ENCODE measurements at regions not wholly inside any gene's neighbourhood (a gene's known extent, or its start where the extent isn't known, plus 50 kb on each side); places are given as distances from the start of the nearest gene placed in this dataset.

- no peak for TF ChIP-seq MAX (IDR thresholded peaks at IDR 0.05; ENCODE audit: low read depth, low read length)
- TF ChIP-seq HDGF (IDR thresholded peaks at IDR 0.05): no peak
- ChIA-PET POLR2A (no interaction called here), CTCF (interaction anchor here (1.7 to 3.0 kb wide), 3 partner anchors 12 to 87 kb away, joined by 3 to 26 read pairs (median 9); no protein-coding TSS in a partner anchor), SMC1A (ENCODE audit: uncharacterized antibody, unreplicated experiment) (interaction anchor here (3.5 kb wide), 1 partner anchor 87 kb away, joined by 27 read pairs; no protein-coding TSS in a partner anchor), RAD21 (ENCODE audit: unreplicated experiment) (no interaction called here)
- WGBS (ENCODE audit: insufficient coverage, insufficient replicate concordance, low lambda C conversion rate, missing lambda C conversion rate): 48% methylated on average over 3 of the region's 3 CpGs
- no TSS peak for BruUV-seq (replicated peaks)
- in situ Hi-C loops (cut with MboI): no loop called here
- H2AFZ ChIP-seq (ENCODE audit: control insufficient read depth, low read depth, low read length): no peak overlapping the region
- H3K79me2 ChIP-seq (ENCODE audit: control insufficient read depth, insufficient read depth, low read length): no peaks in the 10 kb centered on the region
- DNase-seq (ENCODE audit: low read depth, low spot score) (no peak), FAIRE-seq (no peak), ATAC-seq (no peak)
- no peaks in the 10 kb centered on the region for H3K9me3 ChIP-seq (replicated peaks; ENCODE audit: control insufficient read depth, insufficient read depth, low read length)
- no peaks in the 10 kb centered on the region for H3K27me3 ChIP-seq (replicated peaks in 1 of 2; ENCODE audit: control insufficient read depth in 2 of 2, insufficient read depth in 2 of 2, low read length in 1 of 2)
- no peaks in the 10 kb centered on the region for H3K4me1 ChIP-seq (ENCODE audit: control insufficient read depth, insufficient read depth, low read length)
- H3K27ac ChIP-seq (ENCODE audit: control insufficient read depth, insufficient read depth): no peak overlapping the region
- intact Hi-C loops (cut with micrococcal nuclease; ENCODE audit: unreplicated experiment): no loop called here
- no peaks in the 10 kb centered on the region for H4K20me1 ChIP-seq (ENCODE audit: control insufficient read depth, insufficient read depth)
- H3K4me2 ChIP-seq (ENCODE audit: control insufficient read depth, insufficient read depth): no peak overlapping the region
- H3K4me3 ChIP-seq: no peak overlapping the region
- no peaks in the 10 kb centered on the region for H3K36me3 ChIP-seq (ENCODE audit: control insufficient read depth in 2 of 2, insufficient read depth in 2 of 2, low read length in 1 of 2)
- no peak overlapping the region for H3K9ac ChIP-seq (ENCODE audit: control insufficient read depth, insufficient read depth, low read length)
These were observed 118.7 kb upstream of the PTPRG start for GRCh38 chr3:61442696-61443095.

GRCh38 chr3:61443886-61444285 is 117.5 kb upstream of the PTPRG start:
- ChIA-PET RAD21 (ENCODE audit: unreplicated experiment) (interaction anchor here (1.2 to 2.0 kb wide), 3 partner anchors 10 to 86 kb away, joined by 3 to 18 read pairs (median 5); no protein-coding TSS in a partner anchor), CTCF (interaction anchor here (0.6 to 3.0 kb wide), 10 partner anchors 11 to 749 kb away, joined by 3 to 26 read pairs (median 5); no protein-coding TSS in a partner anchor), SMC1A (ENCODE audit: uncharacterized antibody, unreplicated experiment) (interaction anchor here (1.2 to 3.5 kb wide), 5 partner anchors 10 to 121 kb away, joined by 3 to 27 read pairs (median 8); no protein-coding TSS in a partner anchor), POLR2A (interaction anchor here (0.6 kb wide), 1 partner anchor 419 kb away, joined by 4 read pairs; no protein-coding TSS in a partner anchor)
- Histone ChIP-seq H3K79me2 (ENCODE audit: control insufficient read depth, insufficient read depth, low read length) (no peaks in the 10 kb centered on the region), H4K20me1 (ENCODE audit: control insufficient read depth, insufficient read depth) (no peaks in the 10 kb centered on the region), H3K36me3 (ENCODE audit: control insufficient read depth in 2 of 2, insufficient read depth in 2 of 2, low read length in 1 of 2) (no peaks in the 10 kb centered on the region), H3K27me3 (replicated peaks in 1 of 2; ENCODE audit: control insufficient read depth in 2 of 2, insufficient read depth in 2 of 2, low read length in 1 of 2) (no peaks in the 10 kb centered on the region), H2AFZ (ENCODE audit: control insufficient read depth, low read depth, low read length) (no peak overlapping the region), H3K4me1 (ENCODE audit: control insufficient read depth, insufficient read depth, low read length) (no peaks in the 10 kb centered on the region), H3K9me3 (replicated peaks; ENCODE audit: control insufficient read depth, insufficient read depth, low read length) (no peaks in the 10 kb centered on the region), H3K9ac (ENCODE audit: control insufficient read depth, insufficient read depth, low read length) (no peak overlapping the region), H3K4me3 (no peak overlapping the region), H3K27ac (ENCODE audit: control insufficient read depth, insufficient read depth) (no peak overlapping the region), H3K4me2 (ENCODE audit: control insufficient read depth, insufficient read depth) (no peak overlapping the region)
- in situ Hi-C loops (cut with MboI) (no loop called here), intact Hi-C loops (cut with micrococcal nuclease; ENCODE audit: unreplicated experiment) (no loop called here)
- ATAC-seq (peak; percentile 68), FAIRE-seq (no peak), DNase-seq (ENCODE audit: low read depth, low spot score) (no peak)
- BruUV-seq (replicated peaks): no TSS peak
- TF ChIP-seq NR2F1 (conservative IDR thresholded peaks at IDR 0.05): peak; percentile 33; the same call in 1 of the 2 replicates
- TF ChIP-seq ZNF384 (IDR thresholded peaks at IDR 0.05; ENCODE audit: borderline replicate concordance, low read depth, low read length): no peak
